Heart right ventricle (tissue), 16 donors: ENCODE measurements at regions not wholly inside any gene's neighbourhood (a gene's known extent, or its start where the extent isn't known, plus 50 kb on each side); places are given as distances from the start of the nearest gene placed in this dataset.

Experiments used
- ATAC-seq, 8 donors: fragments of 200-7000 bp; cut with Tn5 transposase; one replicate each; pipeline ENCODE4 v1.9.1; 2020; ENCODE audit warnings: mild to moderate bottlenecking in 8 of 8, moderate library complexity in 8 of 8, moderate number of reproducible peaks in 1 of 8
- DNase-seq, 2 donors: peaks; one replicate each; pipeline ENCODE4 v3.0.0-alpha.2; 2020
- H3K27ac ChIP-seq, 10 donors: fragments of 200-600 bp; sonication (generic) in 2 of 10; one replicate each; pipeline versions ENCODE4 v1.5.0 to v1.8.0; 2020 to 2022; ENCODE audit warnings: mild to moderate bottlenecking in 3 of 10
- H3K27me3 ChIP-seq, 7 donors: fragments of 200-600 bp; one replicate each; pipeline ENCODE4 v1.8.0; 2021 to 2022; ENCODE audit warnings: mild to moderate bottlenecking in 2 of 7
- H3K36me3 ChIP-seq, 9 donors: fragments of 200-600 bp; sonication (generic) in 1 of 9; one replicate each; pipeline versions ENCODE4 v1.5.0 to v1.8.0; 2020 to 2022; ENCODE audit warnings: mild to moderate bottlenecking in 2 of 9
- H3K4me1 ChIP-seq, 9 donors: fragments of 200-600 bp; sonication (generic) in 1 of 9; one replicate each; pipeline versions ENCODE4 v1.5.0 to v1.8.0; 2020 to 2022; ENCODE audit warnings: mild to moderate bottlenecking in 4 of 9
- H3K4me3 ChIP-seq, 10 donors: fragments of 200-600 bp; sonication (generic) in 2 of 10; one replicate each; pipeline versions ENCODE4 v1.5.0 to v1.8.0; 2020 to 2022; ENCODE audit warnings: mild to moderate bottlenecking in 7 of 10, moderate library complexity in 2 of 10
- H3K9me3 ChIP-seq, 11 donors: fragments of 200-600 bp in 10 of 11; sonication (generic) in 2 of 11; one replicate each; pipeline versions ENCODE4 v1.5.0 to v1.8.0; 2013 to 2022; ENCODE audit warnings: mild to moderate bottlenecking in 2 of 11, control low read depth in 1 of 11, moderate library complexity in 1 of 11
- CTCF ChIP-seq, 9 donors: fragments of 200-600 bp; sonication (generic) in 2 of 9; IDR thresholded peaks; one replicate each; pipeline versions ENCODE4 v1.5.0 to v1.8.0; 2021 to 2022; ENCODE audit warnings: antibody characterized with exemption in 9 of 9, mild to moderate bottlenecking in 5 of 9, moderate library complexity in 1 of 9
- WGBS, 2 donors: extraction: QIAGEN DNeasy Blood & Tissue Kit; methylation state at CpG; one replicate each; pipeline ENCODE4 v1.1.7; 2013; ENCODE audit warnings: inconsistent platforms in 1 of 2; 5-methylcytosine and 5-hydroxymethylcytosine counted together
- intact Hi-C, 10 donors: fragments of 100-400 bp; cut with DNase I; formaldehyde crosslinking; loops; one replicate each; pipeline versions ENCODE4 v1.11.1 to v1.14.2; 2022
- donor health status: Arrhythmogenic right ventricular cardiomyopathy.
- donor health status: ischemic (EF 13 %, LVEDD 7.1; RV severe dilation, severe dysfunction).
- donor health status: healthy with polysubstance abuse.
- donor health status: DM: no; HTN: yes; CAD: no.
- donor health status: DM: no; HTN: no; CAD: no.
- donor health status: ischemic (EF 25% LVEDD 6.9; RV normal size, moderate dysfunction).
- donor health status: ischemic (EF 25% LVEDD 5.7; RV mildly dilated, moderate dysfunction).
- donor health status: healthy.
- donor health status: DM: yes; HTN: yes; CAD: no.
- donor health status: Ischemic cardiomyopathy.
- donor health status: ischemic (EF 35%, LVEDD 5.7; RV mildly dilated, moderate dysfunction).
- donor health status: nonischemic (EF 11% LVEDD 7.7; RV severe dilation, severe dysfunction).
- donor health status: DM: yes; HTN: yes; CAD: no.
- donor health status: PGD.
- donor health status: ischemic (EF 29% LVEDD 5.4; RV normal size, mild dysfunction).
- donor health status: nonischemic (EF 23%, LVEDD 6.1; RV moderate dilation, normal function).

DNA sequence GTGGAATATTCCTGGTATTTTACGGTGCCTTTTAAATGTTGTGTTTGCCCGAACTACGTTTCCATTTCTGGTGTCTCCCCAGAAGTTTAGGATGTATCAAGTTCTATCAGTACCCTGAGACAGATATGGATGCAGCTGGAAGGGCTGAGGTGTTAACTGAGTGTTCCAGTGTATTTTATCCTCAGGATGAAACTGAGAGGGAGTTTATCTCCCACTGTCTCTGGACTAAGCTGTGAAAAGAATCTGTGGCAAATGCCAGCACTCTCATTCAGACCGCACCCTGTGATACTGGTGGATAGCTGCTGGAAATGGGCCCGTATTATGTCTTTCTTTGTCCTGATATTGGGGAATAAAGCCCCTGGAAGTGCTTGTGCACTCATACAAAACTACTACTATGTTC, 887.2 kb upstream of the TYRP1 start:
- TF ChIP-seq CTCF (IDR thresholded peaks at IDR 0.05), result no peak
- Histone ChIP-seq H3K27ac (no peak overlapping the region), H3K4me3 (no peak overlapping the region), H3K4me1 (no peaks in the 10 kb centered on the region), H3K36me3 (no peaks in the 10 kb centered on the region), H3K9me3 (peaks cover 0 to 33% (median 2%) of the 10 kb centered on the region in 11 donors), H3K27me3 (no peaks in the 10 kb centered on the region)
- DNase-seq, result no peak
- no peak for ATAC-seq
- WGBS, 2 donors, result 33 to 35% methylated on average over 5 of the region's 5 CpGs
- intact Hi-C loops, result no loop called here

- no peaks in the 10 kb centered on the region for H3K9me3 ChIP-seq
- intact Hi-C loops, result no loop called here
- H3K27ac ChIP-seq, result no peak overlapping the region
- no peaks in the 10 kb centered on the region for H3K4me1 ChIP-seq
- no peaks in the 10 kb centered on the region for H3K36me3 ChIP-seq
- ATAC-seq (no peak), DNase-seq (no peak)
- TF ChIP-seq CTCF (IDR thresholded peaks at IDR 0.05), result no peak
- H3K27me3 ChIP-seq, result no peaks in the 10 kb centered on the region
- H3K4me3 ChIP-seq, result no peak overlapping the region
- 43 to 56% methylated on average over 7 of the region's 7 CpGs for whole genome bisulfite sequencing, 2 donors
Observed at GRCh38 chr9:11821306-11821975, 871.7 kb upstream of the TYRP1 start.

DNA sequence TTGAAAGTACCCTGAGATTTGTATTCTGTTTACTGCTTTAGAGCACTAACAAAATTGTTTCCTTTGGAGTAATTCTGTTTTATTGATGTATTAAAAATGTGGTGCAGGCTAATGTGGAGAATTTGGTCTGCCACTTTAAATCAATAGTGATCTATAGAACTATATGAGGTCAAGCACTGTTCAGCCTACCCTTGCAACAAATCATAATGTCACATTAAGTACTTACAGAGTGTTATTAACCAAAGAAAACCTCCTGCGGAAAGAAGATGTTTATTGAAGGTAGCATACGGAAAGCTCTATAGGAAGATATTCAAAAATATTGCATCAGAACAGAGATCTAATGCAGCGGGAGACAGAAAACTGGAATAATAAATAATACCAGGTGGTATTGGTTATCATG, 865.0 kb upstream of the TYRP1 start:
- 95% methylated on average over 3 of the region's 3 CpGs for WGBS, 2 donors
- ATAC-seq (no peak), DNase-seq (no peak)
- H3K36me3 ChIP-seq, result no peaks in the 10 kb centered on the region
- TF ChIP-seq CTCF (IDR thresholded peaks at IDR 0.05), result no peak
- H3K9me3 ChIP-seq, result peaks cover 0 to under 1% (median 0%) of the 10 kb centered on the region in 11 donors
- H3K27me3 ChIP-seq, result no peaks in the 10 kb centered on the region
- H3K27ac ChIP-seq, result no peak overlapping the region
- H3K4me3 ChIP-seq, result no peak overlapping the region
- intact Hi-C loops, result no loop called here
- H3K4me1 ChIP-seq, result no peaks in the 10 kb centered on the region

DNA sequence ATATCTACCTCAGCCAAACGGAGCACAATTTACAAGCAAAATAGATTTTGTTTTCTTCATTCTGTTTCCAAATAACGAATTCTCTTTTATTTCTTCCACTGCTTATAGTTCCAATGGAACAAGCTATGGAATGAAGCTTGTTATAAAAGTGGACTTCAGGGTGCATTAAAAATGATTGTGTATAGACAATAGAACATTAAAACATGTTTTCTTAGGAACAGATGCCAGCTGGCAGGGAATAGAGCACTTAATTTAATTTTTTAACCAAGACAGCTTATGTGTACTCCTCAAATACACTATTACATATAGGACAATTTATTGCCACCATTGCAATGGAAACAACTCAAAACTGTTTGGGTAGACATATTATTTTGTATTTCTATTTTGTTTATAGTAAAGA, 860.1 kb upstream of the TYRP1 start:
- ATAC-seq (no peak), DNase-seq (no peak)
- intact Hi-C loops, result no loop called here
- no peaks in the 10 kb centered on the region for H3K36me3 ChIP-seq
- no peak for TF ChIP-seq CTCF (IDR thresholded peaks at IDR 0.05)
- H3K4me3 ChIP-seq, result no peak overlapping the region
- H3K9me3 ChIP-seq, result peaks cover 0 to 29% (median 7%) of the 10 kb centered on the region in 11 donors
- H3K27me3 ChIP-seq, result no peaks in the 10 kb centered on the region
- WGBS, 2 donors, result 69 to 75% methylated on average over 2 of the region's 2 CpGs
- no peaks in the 10 kb centered on the region for H3K4me1 ChIP-seq
- H3K27ac ChIP-seq, result no peak overlapping the region
